A549 (cell line): ENCODE measurements at regions not wholly inside any gene's neighbourhood (a gene's known extent, or its start where the extent isn't known, plus 50 kb on each side); places are given as distances from the start of the nearest gene placed in this dataset.

Experiments used
- CTCF ChIP-seq: fragments of >200 bp; sonication (Bioruptor Twin); formaldehyde crosslinking; IDR thresholded peaks from 3 replicates; pipeline ENCODE4 v1.5.1; 2016
- EHMT2 ChIP-seq: fragments of 200-600 bp; sonication (generic); IDR thresholded peaks from 2 replicates; pipeline ENCODE4 v1.6.1; 2016; ENCODE audit warnings: antibody characterized with exemption, low read depth, mild to moderate bottlenecking, moderate library complexity
- EP300 ChIP-seq, 2 experiments: fragments of >200 bp; sonication (Bioruptor Twin); formaldehyde crosslinking; IDR thresholded peaks; 2 replicates in 1 of 2; 3 replicates in 1 of 2; pipeline ENCODE4 v1.6.1; 2016 to 2017
- HOXB5 ChIP-seq: fragments of 250-450 bp; sonication (Bioruptor Pico); IDR thresholded peaks from 2 replicates; pipeline ENCODE4 v1.5.0; 2020; ENCODE audit warnings: mild to moderate bottlenecking, moderate library complexity
- JUN ChIP-seq, 2 experiments: fragments of >200 bp; sonication (Bioruptor Twin); formaldehyde crosslinking; IDR thresholded peaks; 2 replicates in 1 of 2; 3 replicates in 1 of 2; pipeline ENCODE4 v1.6.1; 2016 to 2017
- JUNB ChIP-seq: fragments of >200 bp; sonication (Bioruptor Twin); formaldehyde crosslinking; IDR thresholded peaks from 2 replicates; pipeline ENCODE4 v1.6.1; 2016
- POLR2A ChIP-seq: IDR thresholded peaks from 2 replicates; pipeline ENCODE4 v1.6.1; 2012; ENCODE audit warnings: mild to moderate bottlenecking, low read length
- RAD21 ChIP-seq, 2 experiments: fragments of >200 bp in 1 of 2; sonication (Bioruptor Twin) in 1 of 2; formaldehyde crosslinking in 1 of 2; IDR thresholded peaks in 1 of 2; conservative IDR thresholded peaks in 1 of 2; 2 replicates in 1 of 2; 3 replicates in 1 of 2; pipeline ENCODE4 v1.6.1; 2012 to 2018; ENCODE audit warnings: inconsistent platforms in 1 of 2
- REST ChIP-seq: fragments of 200-600 bp; sonication (generic); IDR thresholded peaks from 2 replicates; pipeline ENCODE4 v1.6.1; 2016; ENCODE audit warnings: antibody characterized with exemption, mild to moderate bottlenecking, moderate library complexity
- RFX5 ChIP-seq: fragments of 450-650 bp; IDR thresholded peaks from 2 replicates; pipeline ENCODE4 v1.7.1; 2014; ENCODE audit warnings: antibody characterized with exemption, mild to moderate bottlenecking, moderate library complexity

GRCh38 chr4:15168759-15169158 lies 166.5 kb downstream of the CPEB2 start:
- TF ChIP-seq POLR2A (no peak), CTCF (no peak), JUN (IDR thresholded peaks at IDR 0.05) (no peak), HOXB5 (CRISPR knock-in tag) (no peak), EHMT2 (no peak), EP300 (IDR thresholded peaks at IDR 0.05) (no peak), JUNB (no peak), RAD21 (conservative IDR thresholded peaks at IDR 0.05 in 1 of 2, IDR thresholded peaks at IDR 0.05 in 1 of 2) (no peak), REST (no peak), RFX5 (no peak)
